Suprapubic skin (tissue), 4 donors: ENCODE measurements at regions not wholly inside any gene's neighbourhood (a gene's known extent, or its start where the extent isn't known, plus 50 kb on each side); places are given as distances from the start of the nearest gene placed in this dataset.

Experiments
- DNase-seq, 2 donors: peaks; one replicate each; pipeline ENCODE4 v3.0.0-alpha.2; 2019; ENCODE audit warnings: low spot score in 2 of 2
- H3K27ac ChIP-seq: fragments of 200-600 bp; sonication (generic); one replicate; pipeline ENCODE4 v1.5.1; 2019
- H3K27me3 ChIP-seq: fragments of 200-600 bp; sonication (generic); one replicate; pipeline ENCODE4 v1.5.1; 2019
- H3K36me3 ChIP-seq: fragments of 200-600 bp; sonication (generic); one replicate; pipeline ENCODE4 v1.5.1; 2019
- H3K4me1 ChIP-seq: fragments of 200-600 bp; sonication (generic); one replicate; pipeline ENCODE4 v1.5.1; 2019
- H3K4me3 ChIP-seq: fragments of 200-600 bp; sonication (generic); one replicate; pipeline ENCODE4 v1.5.1; 2019; ENCODE audit warnings: mild to moderate bottlenecking
- H3K9me3 ChIP-seq: fragments of 200-600 bp; sonication (generic); one replicate; pipeline ENCODE4 v1.5.1; 2019
- CTCF ChIP-seq, 2 donors: fragments of 200-600 bp in 1 of 2; fragments of 450-650 bp in 1 of 2; sonication (generic) in 1 of 2; IDR thresholded peaks; one replicate each; pipeline ENCODE4 v1.5.1; 2016 to 2019; ENCODE audit warnings: antibody characterized with exemption in 2 of 2, mild to moderate bottlenecking in 1 of 2, moderate library complexity in 1 of 2
- EP300 ChIP-seq: sonication (generic); formaldehyde crosslinking; IDR thresholded peaks from one replicate; pipeline ENCODE4 v1.6.1; 2017; ENCODE audit warnings: antibody characterized with exemption
- POLR2A ChIP-seq, 2 donors: fragments of 450-650 bp; IDR thresholded peaks; one replicate each; pipeline ENCODE4 v1.6.1; 2017; ENCODE audit warnings: antibody characterized with exemption in 2 of 2, mild to moderate bottlenecking in 2 of 2, moderate library complexity in 2 of 2
- POLR2AphosphoS5 ChIP-seq, 3 donors: sonication (generic); formaldehyde crosslinking; IDR thresholded peaks; one replicate each; pipeline ENCODE4 v1.6.1; 2017; ENCODE audit warnings: antibody characterized with exemption in 3 of 3
- WGBS: methylation state at CpG from one replicate; pipeline ENCODE4 v1.1.5; 2018; 5-methylcytosine and 5-hydroxymethylcytosine counted together

- no peaks in the 10 kb centered on the region for H3K9me3 ChIP-seq
- no peak for DNase-seq
- no peaks in the 10 kb centered on the region for H3K27me3 ChIP-seq
- H3K4me3 ChIP-seq: no peak overlapping the region
- no peak overlapping the region for H3K27ac ChIP-seq
- TF ChIP-seq POLR2A (IDR thresholded peaks at IDR 0.05): no peak
- no peak for TF ChIP-seq POLR2AphosphoS5 (IDR thresholded peaks at IDR 0.05)
- TF ChIP-seq CTCF (IDR thresholded peaks at IDR 0.05): no peak
- TF ChIP-seq EP300: no peak
- H3K4me1 ChIP-seq: no peaks in the 10 kb centered on the region
- H3K36me3 ChIP-seq: no peaks in the 10 kb centered on the region
Measured at GRCh38 chr11:92808022-92808421, 161.4 kb upstream of the MTNR1B start.

GRCh38 chr11:92810423-92811064 is 158.9 kb upstream of the MTNR1B start:
- Histone ChIP-seq H3K9me3 (no peaks in the 10 kb centered on the region), H3K27ac (no peak overlapping the region), H3K27me3 (no peaks in the 10 kb centered on the region), H3K4me1 (no peaks in the 10 kb centered on the region), H3K36me3 (no peaks in the 10 kb centered on the region), H3K4me3 (no peak overlapping the region)
- DNase-seq: no peak
- 68% methylated on average over 6 of the region's 6 CpGs for WGBS
- TF ChIP-seq EP300: no peak
- no peak for TF ChIP-seq POLR2A (IDR thresholded peaks at IDR 0.05)
- TF ChIP-seq POLR2AphosphoS5 (IDR thresholded peaks at IDR 0.05): no peak
- no peak for TF ChIP-seq CTCF (IDR thresholded peaks at IDR 0.05)

GRCh38 chr11:92811341-92811740 is 158.1 kb upstream of the MTNR1B start:
- TF ChIP-seq POLR2AphosphoS5 (IDR thresholded peaks at IDR 0.05) (no peak), CTCF (IDR thresholded peaks at IDR 0.05) (no peak), POLR2A (IDR thresholded peaks at IDR 0.05) (no peak), EP300 (no peak)
- DNase-seq: no peak
- H3K4me1 ChIP-seq: no peaks in the 10 kb centered on the region
- WGBS: 44% methylated on average over 2 of the region's 2 CpGs
- no peak overlapping the region for H3K27ac ChIP-seq
- no peaks in the 10 kb centered on the region for H3K27me3 ChIP-seq
- H3K9me3 ChIP-seq: no peaks in the 10 kb centered on the region
- no peak overlapping the region for H3K4me3 ChIP-seq
- H3K36me3 ChIP-seq: no peaks in the 10 kb centered on the region

GRCh38 chr11:92812841-92813240 is 156.6 kb upstream of the MTNR1B start:
- no peak overlapping the region for H3K27ac ChIP-seq
- no peaks in the 10 kb centered on the region for H3K36me3 ChIP-seq
- no peak overlapping the region for H3K4me3 ChIP-seq
- no peak for DNase-seq
- H3K4me1 ChIP-seq: no peaks in the 10 kb centered on the region
- 65% methylated on average over 5 of the region's 5 CpGs for WGBS
- H3K27me3 ChIP-seq: no peaks in the 10 kb centered on the region
- H3K9me3 ChIP-seq: no peaks in the 10 kb centered on the region
- no peak for TF ChIP-seq CTCF (IDR thresholded peaks at IDR 0.05)
- TF ChIP-seq POLR2AphosphoS5 (IDR thresholded peaks at IDR 0.05): no peak
- no peak for TF ChIP-seq POLR2A (IDR thresholded peaks at IDR 0.05)
- TF ChIP-seq EP300: no peak

- no peak for TF ChIP-seq CTCF (IDR thresholded peaks at IDR 0.05)
- TF ChIP-seq EP300: no peak
- TF ChIP-seq POLR2AphosphoS5 (IDR thresholded peaks at IDR 0.05): no peak
- TF ChIP-seq POLR2A (IDR thresholded peaks at IDR 0.05): no peak
- DNase-seq: no peak
- no peaks in the 10 kb centered on the region for H3K4me1 ChIP-seq
- 71% methylated on average over 2 of the region's 2 CpGs for WGBS
- H3K27me3 ChIP-seq: no peaks in the 10 kb centered on the region
- no peaks in the 10 kb centered on the region for H3K36me3 ChIP-seq
- H3K9me3 ChIP-seq: no peaks in the 10 kb centered on the region
- no peak overlapping the region for H3K4me3 ChIP-seq
- no peak overlapping the region for H3K27ac ChIP-seq
Measured at GRCh38 chr11:92819830-92820229, 149.6 kb upstream of the MTNR1B start.
